Neutrophil (primary cell): ENCODE measurements at regions not wholly inside any gene's neighbourhood (a gene's known extent, or its start where the extent isn't known, plus 50 kb on each side); places are given as distances from the start of the nearest gene placed in this dataset.

Experiments
- H3K27ac ChIP-seq: fragments of 200-600 bp; sonication (generic); 2 replicates; pipeline ENCODE4 v1.5.1; 2016; ENCODE audit warnings: mild to moderate bottlenecking, moderate library complexity
- H3K27me3 ChIP-seq: fragments of 200-600 bp; sonication (generic); 2 replicates; pipeline ENCODE4 v1.6.0; 2016; ENCODE audit warnings: mild to moderate bottlenecking
- H3K36me3 ChIP-seq: fragments of 200-600 bp; sonication (generic); 2 replicates; pipeline ENCODE4 v1.5.1; 2017
- H3K4me1 ChIP-seq, 2 experiments: fragments of 200-600 bp in 1 of 2; sonication (generic) in 1 of 2; 1 replicate in 1 of 2; 2 replicates in 1 of 2; pipeline versions ENCODE4 v1.5.1 to v1.6.1; 2013 to 2016; ENCODE audit warnings: low read depth in 1 of 2, low read length in 1 of 2, mild to moderate bottlenecking in 1 of 2, moderate library complexity in 1 of 2; ENCODE audit not compliant: control insufficient read depth in 1 of 2, insufficient read depth in 1 of 2
- H3K4me3 ChIP-seq, 2 experiments: fragments of 200-600 bp in 1 of 2; sonication (generic) in 1 of 2; 1 replicate in 1 of 2; 2 replicates in 1 of 2; pipeline ENCODE4 v1.5.1; 2013 to 2016; ENCODE audit warnings: low read depth in 1 of 2, low read length in 1 of 2, mild to moderate bottlenecking in 1 of 2, moderate library complexity in 1 of 2
- H3K9me3 ChIP-seq: fragments of 200-600 bp; sonication (generic); 2 replicates; pipeline ENCODE4 v1.5.1; 2016
- CTCF ChIP-seq: fragments of 200-600 bp; sonication (generic); IDR thresholded peaks from 2 replicates; pipeline ENCODE4 v1.5.1; 2016; ENCODE audit warnings: antibody characterized with exemption

DNA sequence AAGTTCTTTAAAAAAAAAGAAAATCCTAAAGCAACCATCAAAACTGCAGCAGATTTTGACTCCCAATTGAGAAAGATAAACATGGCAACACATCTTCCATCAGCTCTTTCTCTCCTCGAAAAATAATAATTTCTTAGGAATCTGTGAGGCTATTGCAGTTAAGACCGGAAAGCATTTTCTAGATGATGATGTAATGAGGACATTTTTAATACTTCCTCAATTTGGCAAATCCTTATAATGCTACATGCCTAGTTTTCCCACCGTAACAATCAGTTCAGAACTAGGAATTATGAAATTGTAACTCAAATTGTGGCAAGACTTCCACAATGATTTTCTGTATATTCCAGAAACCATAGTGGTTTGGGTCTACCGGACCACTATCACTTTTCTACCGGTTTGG, 180.9 kb upstream of the PDE3A start:
- H3K4me3 ChIP-seq, result no peak overlapping the region
- TF ChIP-seq CTCF, result no peak
- H3K27ac ChIP-seq, result no peak overlapping the region
- no peaks in the 10 kb centered on the region for H3K27me3 ChIP-seq
- no peaks in the 10 kb centered on the region for H3K36me3 ChIP-seq
- H3K9me3 ChIP-seq, result no peaks in the 10 kb centered on the region
- no peaks in the 10 kb centered on the region for H3K4me1 ChIP-seq

- no peak for TF ChIP-seq CTCF
- H3K4me3 ChIP-seq, result no peak overlapping the region
- H3K36me3 ChIP-seq, result no peaks in the 10 kb centered on the region
- no peaks in the 10 kb centered on the region for H3K4me1 ChIP-seq
- H3K27ac ChIP-seq, result no peak overlapping the region
- H3K27me3 ChIP-seq, result no peaks in the 10 kb centered on the region
- H3K9me3 ChIP-seq, result no peaks in the 10 kb centered on the region
Observed at GRCh38 chr12:20188930-20189653, 179.2 kb upstream of the PDE3A start.

DNA sequence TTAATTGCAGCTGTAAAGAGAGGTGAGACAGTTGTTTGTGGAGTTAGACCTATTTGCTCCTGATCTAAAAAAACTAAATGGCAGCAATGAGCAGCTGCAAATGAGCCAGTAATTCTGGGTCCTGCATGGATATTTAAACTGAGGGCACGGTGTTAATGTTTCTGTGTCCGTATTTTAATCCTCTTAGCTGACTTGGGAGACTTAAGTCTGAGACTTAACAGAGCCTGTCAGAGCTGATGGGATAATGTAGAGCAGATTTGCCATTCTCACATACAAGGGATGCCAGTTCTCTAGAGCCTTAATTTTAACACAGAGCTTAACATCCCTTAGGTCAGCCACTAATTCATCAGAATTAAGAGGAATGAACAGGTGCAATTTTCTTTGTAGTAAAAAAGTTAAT, 178.6 kb upstream of the PDE3A start:
- no peak for TF ChIP-seq CTCF
- Histone ChIP-seq H3K9me3 (no peaks in the 10 kb centered on the region), H3K36me3 (no peaks in the 10 kb centered on the region), H3K27me3 (no peaks in the 10 kb centered on the region), H3K27ac (no peak overlapping the region), H3K4me3 (no peak overlapping the region), H3K4me1 (no peaks in the 10 kb centered on the region)

- Histone ChIP-seq H3K36me3 (no peaks in the 10 kb centered on the region), H3K27me3 (no peaks in the 10 kb centered on the region), H3K4me3 (no peak overlapping the region), H3K9me3 (no peaks in the 10 kb centered on the region), H3K27ac (no peak overlapping the region), H3K4me1 (peaks cover 0 to 4% of the 10 kb centered on the region in 2 experiments)
- no peak for TF ChIP-seq CTCF
Observed at GRCh38 chr12:20194171-20194570, 174.2 kb upstream of the PDE3A start.

DNA sequence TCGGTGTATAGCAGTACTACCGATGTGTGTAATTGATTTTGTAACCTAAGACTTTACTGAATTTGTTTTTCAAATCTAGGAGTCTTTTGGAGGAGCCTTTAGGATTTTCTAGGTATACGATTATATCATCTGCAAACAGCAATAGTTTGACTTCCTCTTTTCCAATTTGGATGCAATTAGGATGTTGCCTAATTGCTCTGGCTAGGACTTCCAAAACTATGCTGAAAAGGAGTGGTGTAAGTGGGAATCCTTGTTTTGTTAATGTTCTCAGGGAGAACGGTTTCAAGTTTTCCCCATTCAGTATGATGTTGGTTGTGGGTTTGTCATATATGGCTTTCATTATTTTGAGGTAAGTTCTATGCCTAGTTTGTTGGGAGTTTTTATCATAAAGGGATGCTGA, 171.6 kb upstream of the PDE3A start:
- no peaks in the 10 kb centered on the region for H3K9me3 ChIP-seq
- no peak overlapping the region for H3K4me3 ChIP-seq
- peaks cover 0 to 11% of the 10 kb centered on the region in 2 experiments for H3K4me1 ChIP-seq
- TF ChIP-seq CTCF, result no peak
- H3K27me3 ChIP-seq, result no peaks in the 10 kb centered on the region
- H3K36me3 ChIP-seq, result no peaks in the 10 kb centered on the region
- H3K27ac ChIP-seq, result no peak overlapping the region
